Psoas muscle (tissue), 7 donors: ENCODE measurements at regions not wholly inside any gene's neighbourhood (a gene's known extent, or its start where the extent isn't known, plus 50 kb on each side); places are given as distances from the start of the nearest gene placed in this dataset.
A peak's percentile ranks its signal among the peaks of the same experiment; 100 is the strongest.
"Not testable (repeated sequence)": the region's sequence is repeated elsewhere in the genome, so short reads cannot be mapped to it uniquely, and the experiment has no call there.

Experiments
- ATAC-seq, 4 donors: fragments of 200-7000 bp; cut with Tn5 transposase; one replicate each; pipeline ENCODE4 v1.9.1; 2020; ENCODE audit warnings: moderate library complexity in 3 of 4, mild to moderate bottlenecking in 2 of 4
- DNase-seq, 2 donors: peaks; one replicate each; pipeline ENCODE4 v3.0.0-alpha.2; 2020
- H3K27ac ChIP-seq: fragments of 200-600 bp; one replicate; pipeline ENCODE4 v1.8.0; 2022
- H3K27me3 ChIP-seq, 3 donors: fragments of 200-600 bp in 1 of 3; one replicate each; pipeline versions ENCODE4 v1.6.1 to v1.8.0; 2013 to 2022; ENCODE audit warnings: low read length in 2 of 3, mild to moderate bottlenecking in 2 of 3, moderate library complexity in 1 of 3; ENCODE audit not compliant: insufficient read depth in 3 of 3
- H3K36me3 ChIP-seq, 2 donors: fragments of 200-600 bp in 1 of 2; one replicate each; pipeline versions ENCODE4 v1.6.1 to v1.8.0; 2013 to 2022; ENCODE audit warnings: low read depth in 1 of 2, mild to moderate bottlenecking in 1 of 2, moderate library complexity in 1 of 2; ENCODE audit not compliant: insufficient read depth in 1 of 2
- H3K4me1 ChIP-seq: fragments of 200-600 bp; one replicate; pipeline ENCODE4 v1.8.0; 2022
- H3K4me3 ChIP-seq: fragments of 200-600 bp; one replicate; pipeline ENCODE4 v1.8.0; 2022; ENCODE audit warnings: mild to moderate bottlenecking
- H3K9me3 ChIP-seq: fragments of 200-600 bp; one replicate; pipeline ENCODE4 v1.8.0; 2022
- CTCF ChIP-seq: fragments of 200-600 bp; IDR thresholded peaks from one replicate; pipeline ENCODE4 v1.8.0; 2022; ENCODE audit warnings: antibody characterized with exemption
- WGBS, 3 donors: extraction: QIAGEN DNeasy Blood & Tissue Kit; methylation state at CpG; one replicate each; pipeline versions ENCODE4 v1.1.6 to v1.1.7; 2013; 5-methylcytosine and 5-hydroxymethylcytosine counted together
- intact Hi-C, 2 donors: fragments of 100-400 bp; cut with DNase I; formaldehyde crosslinking; loops; one replicate each; pipeline versions ENCODE4 v1.11.0 to v1.14.2; 2022
- donor health status: healthy with polysubstance abuse.
- donor health status: DM: no; HTN: no; CAD: no; lungs with moderate emphysema.
- donor health status: Bipolar disorder and iron deficiency.
- donor health status: healthy.
- donor health status: DM: yes; HTN: yes; CAD: no.
- donor health status: DM: no; HTN: no; CAD: no.
- donor health status: DM: yes; HTN: yes; CAD: no.

GRCh38 chr2:183759033-183759432 lies 634.8 kb downstream of the NUP35 start:
- WGBS, 3 donors: 77 to 85% (median 83%) methylated on average over 1 of the region's 1 CpG
- ATAC-seq (no peak), DNase-seq (no peak)
- Histone ChIP-seq H3K27ac (no peak overlapping the region), H3K36me3 (no peaks in the 10 kb centered on the region), H3K4me3 (no peak overlapping the region), H3K4me1 (no peaks in the 10 kb centered on the region), H3K27me3 (no peaks in the 10 kb centered on the region), H3K9me3 (no peaks in the 10 kb centered on the region)
- no peak for TF ChIP-seq CTCF
- intact Hi-C loops: no loop called here

DNA sequence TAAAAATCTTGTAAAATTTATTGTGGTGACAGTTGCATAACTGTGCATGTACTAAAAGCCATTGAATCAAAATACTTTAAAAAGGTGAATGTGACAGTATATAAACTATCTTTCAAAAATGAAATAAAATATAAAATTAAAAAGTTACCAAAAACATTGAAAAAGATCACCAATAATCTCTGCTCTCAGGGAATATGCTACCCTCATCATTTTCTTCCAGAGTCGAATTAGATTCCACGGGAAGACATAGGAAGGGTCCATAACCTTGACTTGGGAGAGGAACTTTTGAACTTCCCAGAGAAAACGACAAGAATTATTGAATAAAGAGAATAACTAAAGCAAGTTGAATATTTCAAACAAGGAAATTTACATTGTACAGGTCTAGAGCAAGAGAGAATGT lies 649.5 kb downstream of the NUP35 start:
- DNase-seq (no peak), ATAC-seq (no peak)
- Histone ChIP-seq H3K4me3 (no peak overlapping the region), H3K36me3 (no peaks in the 10 kb centered on the region), H3K9me3 (no peaks in the 10 kb centered on the region), H3K27me3 (no peaks in the 10 kb centered on the region), H3K4me1 (no peaks in the 10 kb centered on the region), H3K27ac (no peak overlapping the region)
- intact Hi-C loops: no loop called here
- WGBS, 3 donors: 66 to 86% (median 83%) methylated on average over 3 of the region's 3 CpGs
- no peak for TF ChIP-seq CTCF

DNA sequence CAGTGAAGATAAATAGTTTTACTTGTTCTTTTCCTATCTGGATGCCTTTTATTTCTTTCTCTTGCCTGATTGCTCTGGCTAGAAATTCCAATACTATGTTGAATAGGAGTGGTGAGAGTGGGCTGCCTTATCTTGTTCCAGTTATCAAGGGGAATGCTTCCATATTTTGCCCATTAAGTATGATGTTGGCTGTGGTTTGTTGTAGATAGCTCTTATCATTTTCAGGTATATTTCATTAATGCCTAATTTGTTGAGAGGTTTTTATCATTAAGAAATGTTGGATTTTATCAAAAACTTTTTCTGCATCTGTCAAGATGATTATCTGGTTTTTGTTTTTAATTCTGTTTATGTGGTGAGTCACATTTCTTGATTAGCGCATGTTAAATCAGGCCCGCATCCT lies 655.8 kb downstream of the NUP35 start:
- H3K27me3 ChIP-seq: no peaks in the 10 kb centered on the region
- H3K36me3 ChIP-seq: no peaks in the 10 kb centered on the region
- TF ChIP-seq CTCF: no peak
- no peaks in the 10 kb centered on the region for H3K9me3 ChIP-seq
- H3K4me3 ChIP-seq: no peak overlapping the region
- no peak for ATAC-seq
- no peaks in the 10 kb centered on the region for H3K4me1 ChIP-seq
- H3K27ac ChIP-seq: no peak overlapping the region
- no peak for DNase-seq
- 29 to 68% (median 40%) methylated on average over 2 of the region's 2 CpGs for WGBS, 3 donors
- intact Hi-C loops: no loop called here

GRCh38 chr2:183782436-183782835 lies 658.2 kb downstream of the NUP35 start:
- H3K27ac ChIP-seq: no peak overlapping the region
- no peak for TF ChIP-seq CTCF
- 48 to 57% (median 54%) methylated on average over 1 of the region's 1 CpG for WGBS, 3 donors
- no peaks in the 10 kb centered on the region for H3K9me3 ChIP-seq
- no peaks in the 10 kb centered on the region for H3K36me3 ChIP-seq
- no peaks in the 10 kb centered on the region for H3K27me3 ChIP-seq
- H3K4me3 ChIP-seq: no peak overlapping the region
- ATAC-seq: no peak
- no peaks in the 10 kb centered on the region for H3K4me1 ChIP-seq
- no peak for DNase-seq
- intact Hi-C loops: no loop called here

DNA sequence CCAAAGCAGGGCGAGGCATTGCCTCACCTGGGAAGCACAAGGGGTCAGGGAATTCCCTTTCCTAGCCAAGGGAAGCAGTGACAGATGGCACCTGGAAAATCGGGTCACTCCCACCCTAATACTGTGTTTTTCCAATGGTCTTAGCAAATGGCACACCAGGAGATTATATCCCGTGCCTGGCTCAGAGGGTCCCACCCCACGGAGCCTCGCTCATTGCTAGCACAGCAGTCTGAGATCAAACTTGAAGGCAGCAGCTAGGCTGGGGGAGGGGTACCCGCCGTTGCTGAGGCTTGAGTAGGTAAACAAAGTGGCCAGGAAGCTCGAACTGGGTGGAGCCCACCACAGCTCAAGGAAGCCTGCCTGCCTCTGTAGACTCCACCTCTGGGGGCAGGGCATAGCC lies 664.6 kb downstream of the NUP35 start:
- H3K27ac ChIP-seq, H3K36me3 ChIP-seq, H3K27me3 ChIP-seq, H3K4me3 ChIP-seq, ATAC-seq, H3K4me1 ChIP-seq, intact Hi-C loops, H3K9me3 ChIP-seq: not testable (repeated sequence)
- DNase-seq: peak in 1 of 2 donors; percentile 6
- 71 to 91% (median 77%) methylated on average over 8 of the region's 8 CpGs for WGBS, 3 donors

GRCh38 chr2:183792165-183792924 lies 668.1 kb downstream of the NUP35 start:
- H3K4me3 ChIP-seq, intact Hi-C loops, H3K27ac ChIP-seq, H3K36me3 ChIP-seq, H3K4me1 ChIP-seq, H3K27me3 ChIP-seq, ATAC-seq, H3K9me3 ChIP-seq: not testable (repeated sequence)
- 97 to 98% (median 97%) methylated on average over 16 to 26 of the region's 26 CpGs for WGBS, 3 donors
- DNase-seq: peak in 1 of 2 donors; percentile 40
